ENCODE measurements at regions not wholly inside any gene's neighbourhood (a gene's known extent, or its start where the extent isn't known, plus 50 kb on each side); places are given as distances from the start of the nearest gene placed in this dataset.
"Not testable (repeated sequence)": the region's sequence is repeated elsewhere in the genome, so short reads cannot be mapped to it uniquely, and the experiment has no call there.

- DNase-seq (no peak), ATAC-seq (ENCODE audit: low FRiP score) (no peak)
- Histone ChIP-seq H3K4me1 (ENCODE audit: control insufficient read depth in 1 of 2, insufficient read depth in 2 of 2, low read length in 2 of 2) (no peaks in the 10 kb centered on the region), H3K27ac (ENCODE audit: low read depth in 1 of 2, low read length in 2 of 2) (no peak overlapping the region), H3K9me3 (ENCODE audit: control insufficient read depth, low read length) (no peaks in the 10 kb centered on the region), H3K4me3 (ENCODE audit: low read length in 2 of 2) (no peak overlapping the region), H3K36me3 (ENCODE audit: control insufficient read depth in 1 of 2, insufficient read depth in 2 of 2, low read length in 1 of 2) (no peaks in the 10 kb centered on the region), H3K27me3 (ENCODE audit: control insufficient read depth in 1 of 2, insufficient read depth in 2 of 2, low read length in 1 of 2) (no peaks in the 10 kb centered on the region)
- WGBS, 2 donors: 37 to 40% methylated on average over 4 of the region's 4 CpGs
- intact Hi-C loops (cut with DNase I): no loop called here
Observed at GRCh38 chr6:8809662-8810061, 374.3 kb upstream of the SLC35B3 start.

GRCh38 chr6:8803181-8803760 is 367.9 kb upstream of the SLC35B3 start:
- no peaks in the 10 kb centered on the region for H3K36me3 ChIP-seq (ENCODE audit: control insufficient read depth in 1 of 2, insufficient read depth in 2 of 2, low read length in 1 of 2)
- no peaks in the 10 kb centered on the region for H3K4me1 ChIP-seq (ENCODE audit: control insufficient read depth in 1 of 2, insufficient read depth in 2 of 2, low read length in 2 of 2)
- DNase-seq (no peak), ATAC-seq (ENCODE audit: low FRiP score) (no peak)
- no peaks in the 10 kb centered on the region for H3K9me3 ChIP-seq (ENCODE audit: control insufficient read depth, low read length)
- intact Hi-C loops (cut with DNase I): no loop called here
- no peak overlapping the region for H3K27ac ChIP-seq (ENCODE audit: low read depth in 1 of 2, low read length in 2 of 2)
- no peaks in the 10 kb centered on the region for H3K27me3 ChIP-seq (ENCODE audit: control insufficient read depth in 1 of 2, insufficient read depth in 2 of 2, low read length in 1 of 2)
- WGBS, 2 donors: 89% methylated on average over 2 of the region's 2 CpGs
- H3K4me3 ChIP-seq (ENCODE audit: low read length in 2 of 2): no peak overlapping the region

DNA sequence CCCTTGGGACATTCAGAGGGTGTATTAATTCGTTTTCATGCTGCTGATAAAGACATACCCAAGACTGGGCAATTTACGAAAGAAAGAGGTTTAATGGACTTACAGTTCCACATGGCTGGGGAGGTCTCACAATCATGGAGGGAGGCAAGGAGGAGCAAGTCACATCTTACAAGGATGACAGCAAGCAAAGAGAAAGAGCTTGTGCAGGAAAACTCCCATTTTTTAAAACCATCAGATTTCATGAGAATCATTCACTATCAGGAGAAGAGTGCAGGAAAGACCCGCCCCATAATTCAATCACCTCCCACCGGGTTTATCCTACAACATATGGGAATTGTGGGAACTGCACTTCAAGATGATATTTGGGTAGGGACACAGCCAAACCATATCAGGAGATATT is 367.1 kb upstream of the SLC35B3 start:
- intact Hi-C loops (cut with DNase I); H3K27ac ChIP-seq (ENCODE audit: low read depth in 1 of 2, low read length in 2 of 2); H3K4me1 ChIP-seq (ENCODE audit: control insufficient read depth in 1 of 2, insufficient read depth in 2 of 2, low read length in 2 of 2); DNase-seq; ATAC-seq (ENCODE audit: low FRiP score); H3K36me3 ChIP-seq (ENCODE audit: control insufficient read depth in 1 of 2, insufficient read depth in 2 of 2, low read length in 1 of 2); H3K9me3 ChIP-seq (ENCODE audit: control insufficient read depth, low read length); H3K4me3 ChIP-seq (ENCODE audit: low read length in 2 of 2); H3K27me3 ChIP-seq (ENCODE audit: control insufficient read depth in 1 of 2, insufficient read depth in 2 of 2, low read length in 1 of 2): not testable (repeated sequence)
- 77 to 78% methylated on average over 4 of the region's 4 CpGs for WGBS, 2 donors

- Histone ChIP-seq H3K27ac (ENCODE audit: low read depth in 1 of 2, low read length in 2 of 2) (no peak overlapping the region), H3K27me3 (ENCODE audit: control insufficient read depth in 1 of 2, insufficient read depth in 2 of 2, low read length in 1 of 2) (no peaks in the 10 kb centered on the region), H3K4me3 (ENCODE audit: low read length in 2 of 2) (no peak overlapping the region), H3K9me3 (ENCODE audit: control insufficient read depth, low read length) (no peaks in the 10 kb centered on the region), H3K4me1 (ENCODE audit: control insufficient read depth in 1 of 2, insufficient read depth in 2 of 2, low read length in 2 of 2) (no peaks in the 10 kb centered on the region), H3K36me3 (ENCODE audit: control insufficient read depth in 1 of 2, insufficient read depth in 2 of 2, low read length in 1 of 2) (no peaks in the 10 kb centered on the region)
- ATAC-seq (ENCODE audit: low FRiP score) (no peak), DNase-seq (no peak)
- WGBS, 2 donors: 69 to 82% methylated on average over 3 of the region's 3 CpGs
- intact Hi-C loops (cut with DNase I): no loop called here
Observed at GRCh38 chr6:8794420-8794819, 359.1 kb upstream of the SLC35B3 start.

DNA sequence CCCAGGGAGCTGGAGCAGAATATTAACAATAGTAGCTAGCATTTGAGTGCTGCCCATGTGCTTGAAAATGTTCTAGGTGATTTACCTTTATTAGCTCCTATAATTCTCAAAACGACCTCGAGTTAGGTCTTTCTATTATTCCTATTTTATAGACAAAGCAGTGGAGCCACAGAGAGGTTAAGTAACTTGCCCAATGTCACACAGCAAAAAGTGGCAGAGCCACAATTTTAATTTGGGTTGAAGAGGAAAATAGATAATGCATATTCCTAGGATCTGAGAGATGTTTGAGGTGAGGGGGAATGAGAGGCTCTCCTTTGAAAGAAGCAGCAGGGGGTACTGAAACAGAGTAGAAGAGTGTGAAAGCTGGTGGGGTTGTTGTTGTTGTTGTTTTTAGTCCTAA is 354.5 kb upstream of the SLC35B3 start:
- no peak overlapping the region for H3K4me3 ChIP-seq (ENCODE audit: low read length in 2 of 2)
- H3K9me3 ChIP-seq (ENCODE audit: control insufficient read depth, low read length): no peaks in the 10 kb centered on the region
- no peaks in the 10 kb centered on the region for H3K36me3 ChIP-seq (ENCODE audit: control insufficient read depth in 1 of 2, insufficient read depth in 2 of 2, low read length in 1 of 2)
- no peak for ATAC-seq (ENCODE audit: low FRiP score)
- no peaks in the 10 kb centered on the region for H3K4me1 ChIP-seq (ENCODE audit: control insufficient read depth in 1 of 2, insufficient read depth in 2 of 2, low read length in 2 of 2)
- DNase-seq: no peak
- 74 to 75% methylated on average over 2 of the region's 2 CpGs for WGBS, 2 donors
- intact Hi-C loops (cut with DNase I): no loop called here
- no peaks in the 10 kb centered on the region for H3K27me3 ChIP-seq (ENCODE audit: control insufficient read depth in 1 of 2, insufficient read depth in 2 of 2, low read length in 1 of 2)
- no peak overlapping the region for H3K27ac ChIP-seq (ENCODE audit: low read depth in 1 of 2, low read length in 2 of 2)

DNA sequence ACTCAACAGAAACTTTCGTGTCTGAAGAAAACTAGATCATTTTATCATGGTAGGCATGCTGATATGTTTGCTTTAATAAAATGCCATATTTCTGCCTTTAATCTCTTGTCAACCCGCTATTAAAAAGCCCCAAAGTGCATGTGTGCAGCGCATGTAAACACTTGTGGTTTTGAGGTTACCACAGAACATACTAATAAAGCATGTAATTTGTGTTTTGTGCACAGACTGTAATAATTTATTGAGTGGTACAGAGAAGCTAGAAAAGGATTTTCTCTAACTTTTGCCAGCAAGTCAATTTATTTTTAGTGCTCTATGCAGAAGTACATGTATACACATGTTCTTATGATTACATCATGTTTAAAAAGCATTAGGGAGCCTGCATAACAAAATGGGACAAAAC is 349.9 kb upstream of the SLC35B3 start:
- no peaks in the 10 kb centered on the region for H3K9me3 ChIP-seq (ENCODE audit: control insufficient read depth, low read length)
- no peaks in the 10 kb centered on the region for H3K4me1 ChIP-seq (ENCODE audit: control insufficient read depth in 1 of 2, insufficient read depth in 2 of 2, low read length in 2 of 2)
- H3K4me3 ChIP-seq (ENCODE audit: low read length in 2 of 2): no peak overlapping the region
- H3K27ac ChIP-seq (ENCODE audit: low read depth in 1 of 2, low read length in 2 of 2): no peak overlapping the region
- H3K36me3 ChIP-seq (ENCODE audit: control insufficient read depth in 1 of 2, insufficient read depth in 2 of 2, low read length in 1 of 2): no peaks in the 10 kb centered on the region
- WGBS, 2 donors: 58 to 62% methylated on average over 3 of the region's 3 CpGs
- ATAC-seq (ENCODE audit: low FRiP score): no peak
- intact Hi-C loops (cut with DNase I): no loop called here
- DNase-seq: no peak
- no peaks in the 10 kb centered on the region for H3K27me3 ChIP-seq (ENCODE audit: control insufficient read depth in 1 of 2, insufficient read depth in 2 of 2, low read length in 1 of 2)

- Histone ChIP-seq H3K27ac (ENCODE audit: low read depth in 1 of 2, low read length in 2 of 2) (no peak overlapping the region), H3K4me3 (ENCODE audit: low read length in 2 of 2) (no peak overlapping the region), H3K4me1 (ENCODE audit: control insufficient read depth in 1 of 2, insufficient read depth in 2 of 2, low read length in 2 of 2) (no peaks in the 10 kb centered on the region), H3K27me3 (ENCODE audit: control insufficient read depth in 1 of 2, insufficient read depth in 2 of 2, low read length in 1 of 2) (no peaks in the 10 kb centered on the region), H3K36me3 (ENCODE audit: control insufficient read depth in 1 of 2, insufficient read depth in 2 of 2, low read length in 1 of 2) (no peaks in the 10 kb centered on the region), H3K9me3 (ENCODE audit: control insufficient read depth, low read length) (no peaks in the 10 kb centered on the region)
- DNase-seq: no peak
- intact Hi-C loops (cut with DNase I): no loop called here
- ATAC-seq (ENCODE audit: low FRiP score): no peak
Observed at GRCh38 chr6:8783191-8783590, 347.8 kb upstream of the SLC35B3 start.

- H3K36me3 ChIP-seq (ENCODE audit: control insufficient read depth in 1 of 2, insufficient read depth in 2 of 2, low read length in 1 of 2): no peaks in the 10 kb centered on the region
- ATAC-seq (ENCODE audit: low FRiP score): no peak
- WGBS, 2 donors: 77 to 78% methylated on average over 2 of the region's 2 CpGs
Observed at GRCh38 chr6:8780653-8781052, 345.3 kb upstream of the SLC35B3 start.

DNA sequence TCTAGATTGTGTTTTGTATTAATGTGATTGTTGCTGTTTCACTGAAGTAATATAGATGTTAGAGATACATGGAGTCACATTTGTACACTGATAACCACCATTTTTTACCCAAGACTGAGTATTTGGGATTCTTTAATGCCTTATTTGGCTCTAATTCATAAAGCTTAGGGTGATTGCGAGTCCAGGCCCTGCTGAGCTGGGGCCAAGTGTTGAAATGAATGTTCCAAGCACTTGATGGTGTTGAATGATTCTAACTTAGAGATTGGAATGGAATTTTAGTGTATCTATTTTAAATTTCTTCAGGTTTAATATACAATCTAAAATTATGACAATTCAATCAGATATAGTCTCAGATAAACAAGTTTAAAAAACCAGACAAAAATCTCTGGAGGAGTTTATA is 329.4 kb upstream of the SLC35B3 start:
- Histone ChIP-seq H3K27ac (ENCODE audit: low read depth in 1 of 2, low read length in 2 of 2) (no peak overlapping the region), H3K36me3 (ENCODE audit: control insufficient read depth in 1 of 2, insufficient read depth in 2 of 2, low read length in 1 of 2) (no peaks in the 10 kb centered on the region), H3K4me3 (ENCODE audit: low read length in 2 of 2) (no peak overlapping the region), H3K4me1 (ENCODE audit: control insufficient read depth in 1 of 2, insufficient read depth in 2 of 2, low read length in 2 of 2) (no peaks in the 10 kb centered on the region), H3K27me3 (ENCODE audit: control insufficient read depth in 1 of 2, insufficient read depth in 2 of 2, low read length in 1 of 2) (no peaks in the 10 kb centered on the region), H3K9me3 (ENCODE audit: control insufficient read depth, low read length) (no peaks in the 10 kb centered on the region)
- intact Hi-C loops (cut with DNase I): no loop called here
- no peak for ATAC-seq (ENCODE audit: low FRiP score)
- whole genome bisulfite sequencing, 2 donors: 9 to 26% methylated on average over 1 of the region's 1 CpG
- no peak for DNase-seq

More at GRCh38 chr6:8780653-8781052, 345.3 kb upstream of the SLC35B3 start:
- Histone ChIP-seq H3K27ac (ENCODE audit: low read depth in 1 of 2, low read length in 2 of 2) (no peak overlapping the region), H3K9me3 (ENCODE audit: control insufficient read depth, low read length) (no peaks in the 10 kb centered on the region), H3K4me1 (ENCODE audit: control insufficient read depth in 1 of 2, insufficient read depth in 2 of 2, low read length in 2 of 2) (no peaks in the 10 kb centered on the region), H3K4me3 (ENCODE audit: low read length in 2 of 2) (no peak overlapping the region), H3K27me3 (ENCODE audit: control insufficient read depth in 1 of 2, insufficient read depth in 2 of 2, low read length in 1 of 2) (no peaks in the 10 kb centered on the region)
- no peak for DNase-seq
- intact Hi-C loops (cut with DNase I): no loop called here
